22Rv1 (cell line): ENCODE measurements at regions not wholly inside any gene's neighbourhood (a gene's known extent, or its start where the extent isn't known, plus 50 kb on each side); places are given as distances from the start of the nearest gene placed in this dataset.

ENCODE experiments used
- CTCF ChIP-seq: fragments of 450-650 bp; IDR thresholded peaks from 2 replicates; pipeline ENCODE4 v1.5.1; 2017; ENCODE audit warnings: mild to moderate bottlenecking
- ZFX ChIP-seq: fragments of 450-650 bp; IDR thresholded peaks from 2 replicates; pipeline ENCODE4 v1.6.1; 2017; ENCODE audit warnings: antibody characterized with exemption, borderline replicate concordance

- TF ChIP-seq CTCF: no peak
- TF ChIP-seq ZFX: no peak
Measured at GRCh38 chr5:6106756-6107155, 271.6 kb downstream of the MED10 start.
